ENCODE measurements at regions not wholly inside any gene's neighbourhood (a gene's known extent, or its start where the extent isn't known, plus 50 kb on each side); places are given as distances from the start of the nearest gene placed in this dataset.

DNA sequence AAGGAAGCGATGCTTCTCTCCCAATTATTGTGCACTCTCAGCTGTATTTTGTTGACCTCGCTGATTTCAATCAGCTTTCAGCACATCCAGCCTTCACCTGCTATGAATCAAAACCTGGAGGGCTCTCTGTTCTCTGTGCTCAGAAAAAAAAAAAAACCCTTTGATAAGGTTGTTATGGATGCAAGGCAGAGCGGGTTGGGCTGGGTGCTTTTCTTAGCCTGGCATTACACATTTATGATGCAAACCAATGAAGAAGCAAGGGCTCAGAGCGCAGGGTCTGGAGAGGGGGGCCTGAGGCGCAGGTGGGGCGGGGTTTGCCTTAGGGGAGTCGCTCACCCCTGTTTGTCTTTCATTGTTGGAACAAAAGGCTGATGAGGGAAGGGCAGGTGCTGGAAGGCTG, 86.0 kb upstream of the CADM1 start:
- no peak for TF ChIP-seq EZH2phosphoT487 (IDR thresholded peaks at IDR 0.05; ENCODE audit: insufficient read depth, low read depth)
- TF ChIP-seq EZH2 (IDR thresholded peaks at IDR 0.05; ENCODE audit: insufficient read depth, poor library complexity, severe bottlenecking): no peak

Measured in GM23248 (cell line).